Cardiac fibroblast (primary cell): ENCODE measurements at regions not wholly inside any gene's neighbourhood (a gene's known extent, or its start where the extent isn't known, plus 50 kb on each side); places are given as distances from the start of the nearest gene placed in this dataset.

Source experiments
- DNase-seq, 2 donors: peaks; one replicate each; pipeline versions ENCODE4 v3.0.0 to v3.0.0-alpha.2; 2010; ENCODE audit warnings: low read depth in 2 of 2
- H3K4me3 ChIP-seq, 2 donors: replicated peaks in 1 of 2; 1 replicate in 1 of 2; 2 replicates in 1 of 2; pipeline ENCODE4 v1.5.1; 2011; ENCODE audit warnings: low read depth in 2 of 2, low read length in 2 of 2, mild to moderate bottlenecking in 2 of 2, moderate library complexity in 1 of 2
- TF ChIP-seq, protein P1 (sequence below): IDR thresholded peaks from one replicate; pipeline ENCODE4 v1.5.1; 2011; ENCODE audit warnings: low read depth, mild to moderate bottlenecking, low read length, inconsistent platforms

DNA sequence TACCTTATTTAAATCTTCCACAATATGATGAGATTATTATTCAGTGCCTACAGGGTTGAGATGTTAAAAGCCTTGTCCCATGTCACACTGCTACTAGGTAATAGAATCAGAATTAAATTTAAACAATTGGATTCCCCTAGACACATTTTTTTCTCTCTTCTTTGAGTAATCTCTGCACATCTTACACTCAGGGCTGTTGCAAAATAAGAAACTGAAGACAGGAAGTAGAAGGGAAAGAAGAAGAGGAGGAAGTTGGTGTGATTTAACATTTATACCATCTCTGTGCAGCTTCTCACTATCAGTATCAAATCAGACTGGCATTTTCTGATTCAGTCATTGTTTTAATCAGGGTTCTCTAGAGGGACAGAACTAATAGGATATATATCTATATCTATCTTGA is 677.6 kb downstream of the IRS1 start:
- TF ChIP-seq, protein P1, sequence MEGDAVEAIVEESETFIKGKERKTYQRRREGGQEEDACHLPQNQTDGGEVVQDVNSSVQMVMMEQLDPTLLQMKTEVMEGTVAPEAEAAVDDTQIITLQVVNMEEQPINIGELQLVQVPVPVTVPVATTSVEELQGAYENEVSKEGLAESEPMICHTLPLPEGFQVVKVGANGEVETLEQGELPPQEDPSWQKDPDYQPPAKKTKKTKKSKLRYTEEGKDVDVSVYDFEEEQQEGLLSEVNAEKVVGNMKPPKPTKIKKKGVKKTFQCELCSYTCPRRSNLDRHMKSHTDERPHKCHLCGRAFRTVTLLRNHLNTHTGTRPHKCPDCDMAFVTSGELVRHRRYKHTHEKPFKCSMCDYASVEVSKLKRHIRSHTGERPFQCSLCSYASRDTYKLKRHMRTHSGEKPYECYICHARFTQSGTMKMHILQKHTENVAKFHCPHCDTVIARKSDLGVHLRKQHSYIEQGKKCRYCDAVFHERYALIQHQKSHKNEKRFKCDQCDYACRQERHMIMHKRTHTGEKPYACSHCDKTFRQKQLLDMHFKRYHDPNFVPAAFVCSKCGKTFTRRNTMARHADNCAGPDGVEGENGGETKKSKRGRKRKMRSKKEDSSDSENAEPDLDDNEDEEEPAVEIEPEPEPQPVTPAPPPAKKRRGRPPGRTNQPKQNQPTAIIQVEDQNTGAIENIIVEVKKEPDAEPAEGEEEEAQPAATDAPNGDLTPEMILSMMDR: no peak
- H3K4me3 ChIP-seq: no peak overlapping the region
- peak in 1 of 2 donors; percentile 38 for DNase-seq

DNA sequence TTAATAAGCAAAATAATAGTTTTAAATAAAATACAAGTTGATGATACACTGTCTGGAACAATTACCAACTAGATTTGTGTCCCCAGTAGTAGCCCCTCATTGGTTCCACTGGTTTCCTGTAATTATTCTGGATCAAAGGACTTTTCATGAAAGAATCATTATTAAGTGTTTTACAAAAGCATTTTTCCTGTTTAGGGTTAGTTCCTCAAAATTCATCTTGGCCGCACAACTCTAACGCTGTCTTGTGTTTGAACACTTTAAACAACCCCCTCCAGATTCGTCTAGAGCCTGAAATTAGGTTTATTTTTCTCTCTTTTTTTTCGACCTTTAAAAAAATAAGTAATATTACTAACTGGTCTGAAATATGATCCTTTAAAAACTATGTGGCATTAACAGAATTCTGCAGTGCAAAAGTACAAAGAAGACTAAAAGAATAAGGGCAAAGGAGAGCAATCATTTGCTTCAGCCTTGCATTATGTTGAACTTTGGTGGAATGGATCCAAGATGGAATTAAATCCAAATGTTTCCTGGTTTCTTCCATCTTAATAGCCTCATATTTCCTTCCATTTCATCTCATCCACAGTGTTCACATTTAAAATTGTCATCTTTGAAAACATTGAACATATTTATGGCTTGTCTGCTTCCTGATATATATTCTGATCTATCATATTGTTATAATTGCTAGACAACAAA is 678.4 kb downstream of the IRS1 start:
- DNase-seq: peak in 1 of 2 donors; percentile 51
- no peak overlapping the region for H3K4me3 ChIP-seq
- TF ChIP-seq, protein P1: no peak

DNA sequence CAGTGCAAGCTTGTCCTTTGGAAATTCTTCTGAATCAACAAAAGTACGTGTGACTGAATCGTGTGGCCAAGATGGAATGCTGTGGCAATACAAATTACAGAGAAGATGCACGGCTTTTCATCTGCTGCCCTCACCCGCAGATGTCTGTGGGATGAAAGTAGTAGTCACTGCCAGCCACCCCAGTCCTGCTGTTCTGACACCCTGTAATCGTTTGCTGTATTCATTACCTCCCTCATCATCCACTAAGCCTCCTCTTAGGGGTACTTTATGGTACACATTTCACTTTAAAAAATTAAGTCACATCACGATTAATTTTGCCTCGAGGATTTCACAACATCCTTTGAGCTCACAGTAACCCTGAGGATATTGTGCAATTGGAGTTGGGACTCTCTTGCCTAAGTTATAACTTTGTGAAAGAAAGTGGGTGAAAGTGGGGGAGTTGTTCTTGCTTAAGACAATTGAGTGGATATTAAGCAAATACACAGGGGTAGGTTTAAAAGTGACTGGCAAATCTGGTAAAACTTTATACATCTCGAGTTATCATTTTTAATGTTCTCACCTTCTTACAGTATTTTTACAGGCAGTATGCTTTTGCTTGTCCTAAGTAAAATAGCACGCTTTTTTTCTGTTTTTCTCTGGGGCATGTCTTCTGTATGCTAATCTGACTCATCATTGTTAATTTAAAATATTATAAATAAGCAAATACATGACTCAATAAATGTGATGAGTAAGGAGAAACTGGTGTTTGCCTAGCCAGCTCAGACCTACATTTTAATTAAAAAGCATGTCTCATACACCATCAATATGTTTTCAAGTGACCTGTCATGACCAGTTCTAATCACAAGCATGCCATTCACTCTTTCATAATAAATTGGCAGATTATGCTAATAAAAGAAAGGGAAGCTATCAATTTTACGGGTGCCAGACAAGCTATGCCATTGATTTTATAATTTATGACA is 680.9 kb downstream of the IRS1 start:
- TF ChIP-seq, protein P1: no peak
- H3K4me3 ChIP-seq: peak overlapping the region; percentile 16 to 22
- DNase-seq: peak; percentile 96 to 98

DNA sequence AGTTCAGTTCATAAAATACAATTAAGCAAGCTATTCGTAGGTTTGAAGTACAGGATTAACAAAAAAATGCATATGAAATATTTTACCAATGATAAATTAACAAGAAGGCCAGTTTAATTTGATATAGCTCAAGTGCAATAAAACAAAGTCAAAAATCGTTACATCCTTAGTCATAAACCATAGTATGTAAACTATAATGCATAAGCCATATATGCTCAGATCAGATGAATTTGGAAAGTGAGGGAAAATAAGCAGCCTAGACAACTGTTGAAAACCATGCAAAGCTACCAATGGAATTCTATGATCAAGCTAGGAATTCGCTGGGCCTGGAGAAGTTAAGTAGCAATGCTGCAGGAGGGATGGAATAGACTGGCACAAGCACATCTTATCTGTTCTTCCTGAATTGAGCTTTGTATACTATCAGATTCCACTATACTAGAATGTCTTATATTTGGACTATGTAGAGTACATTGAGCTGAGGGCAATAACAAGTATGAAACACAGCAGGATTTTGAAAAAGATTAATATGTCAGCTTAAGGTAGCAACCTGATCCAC is 682.0 kb downstream of the IRS1 start:
- TF ChIP-seq, protein P1: no peak
- no peak overlapping the region for H3K4me3 ChIP-seq
- DNase-seq: peak in 1 of 2 donors; percentile 15

GRCh38 chr2:226116346-226116745 is 683.3 kb downstream of the IRS1 start:
- TF ChIP-seq, protein P1: no peak
- DNase-seq: no peak
- no peak overlapping the region for H3K4me3 ChIP-seq

- DNase-seq: peak in 1 of 2 donors; percentile 16
- H3K4me3 ChIP-seq: no peak overlapping the region
- TF ChIP-seq, protein P1: no peak
These were observed 683.8 kb downstream of the IRS1 start for GRCh38 chr2:226115832-226116200.
